ENCODE measurements at regions not wholly inside any gene's neighbourhood (a gene's known extent, or its start where the extent isn't known, plus 50 kb on each side); places are given as distances from the start of the nearest gene placed in this dataset.

DNA sequence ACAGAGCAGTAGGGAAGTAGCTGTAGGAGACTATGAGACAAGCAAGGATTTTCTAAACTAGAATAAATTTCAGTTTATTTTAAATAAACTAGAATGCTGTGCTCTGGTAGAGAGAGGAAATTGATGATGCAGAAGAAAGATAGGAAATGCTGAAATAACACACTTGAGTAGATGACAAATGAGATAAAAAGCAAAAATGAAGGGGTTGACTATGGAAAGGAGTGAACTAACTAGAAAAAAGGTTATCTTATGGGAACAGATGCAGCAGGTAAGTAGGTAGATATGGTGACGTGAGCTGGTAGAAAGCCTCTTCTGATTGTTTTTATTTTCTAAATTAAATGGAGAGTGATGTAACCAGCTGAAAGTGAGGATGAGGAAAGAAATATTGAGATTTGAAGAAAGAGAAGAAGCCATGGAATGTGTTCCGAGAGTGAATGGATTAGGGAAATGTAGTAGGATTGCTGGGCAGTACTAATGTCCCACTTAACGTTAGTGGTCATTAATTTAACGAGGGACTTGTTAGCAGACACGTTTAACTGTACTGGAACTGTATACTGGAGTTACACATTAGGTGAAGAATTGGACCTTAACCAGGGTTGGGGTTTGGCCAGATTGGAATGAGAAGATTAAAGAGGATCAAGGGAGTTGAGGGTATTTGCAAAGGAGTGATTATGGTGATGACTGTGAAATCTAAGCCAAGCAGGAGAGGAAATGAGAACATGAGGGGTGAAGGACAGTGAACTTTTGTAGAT lies 196.5 kb downstream of the TANC2 start:
- Histone ChIP-seq H3K27ac (no peak overlapping the region), H3K27me3 (ENCODE audit: insufficient read depth, low read depth) (no peaks in the 10 kb centered on the region), H3K4me3 (IDR thresholded peaks at IDR 0.05; ENCODE audit: insufficient read depth, low read depth, low read length) (no peak overlapping the region), H3K4me2 (no peak overlapping the region), H2AFZ (ENCODE audit: low read depth) (no peak overlapping the region), H3K36me3 (ENCODE audit: insufficient read depth) (no peaks in the 10 kb centered on the region), H3K4me1 (ENCODE audit: low read depth, poor library complexity, severe bottlenecking) (no peaks in the 10 kb centered on the region), H3K9ac (no peak overlapping the region), H3K79me2 (ENCODE audit: insufficient read depth, low read depth) (no peaks in the 10 kb centered on the region), H4K20me1 (ENCODE audit: insufficient read depth) (no peaks in the 10 kb centered on the region)
- TF ChIP-seq, protein P1, sequence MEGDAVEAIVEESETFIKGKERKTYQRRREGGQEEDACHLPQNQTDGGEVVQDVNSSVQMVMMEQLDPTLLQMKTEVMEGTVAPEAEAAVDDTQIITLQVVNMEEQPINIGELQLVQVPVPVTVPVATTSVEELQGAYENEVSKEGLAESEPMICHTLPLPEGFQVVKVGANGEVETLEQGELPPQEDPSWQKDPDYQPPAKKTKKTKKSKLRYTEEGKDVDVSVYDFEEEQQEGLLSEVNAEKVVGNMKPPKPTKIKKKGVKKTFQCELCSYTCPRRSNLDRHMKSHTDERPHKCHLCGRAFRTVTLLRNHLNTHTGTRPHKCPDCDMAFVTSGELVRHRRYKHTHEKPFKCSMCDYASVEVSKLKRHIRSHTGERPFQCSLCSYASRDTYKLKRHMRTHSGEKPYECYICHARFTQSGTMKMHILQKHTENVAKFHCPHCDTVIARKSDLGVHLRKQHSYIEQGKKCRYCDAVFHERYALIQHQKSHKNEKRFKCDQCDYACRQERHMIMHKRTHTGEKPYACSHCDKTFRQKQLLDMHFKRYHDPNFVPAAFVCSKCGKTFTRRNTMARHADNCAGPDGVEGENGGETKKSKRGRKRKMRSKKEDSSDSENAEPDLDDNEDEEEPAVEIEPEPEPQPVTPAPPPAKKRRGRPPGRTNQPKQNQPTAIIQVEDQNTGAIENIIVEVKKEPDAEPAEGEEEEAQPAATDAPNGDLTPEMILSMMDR (conservative IDR thresholded peaks at IDR 0.05; ENCODE audit: low read depth, low read length) = no peak

DNA sequence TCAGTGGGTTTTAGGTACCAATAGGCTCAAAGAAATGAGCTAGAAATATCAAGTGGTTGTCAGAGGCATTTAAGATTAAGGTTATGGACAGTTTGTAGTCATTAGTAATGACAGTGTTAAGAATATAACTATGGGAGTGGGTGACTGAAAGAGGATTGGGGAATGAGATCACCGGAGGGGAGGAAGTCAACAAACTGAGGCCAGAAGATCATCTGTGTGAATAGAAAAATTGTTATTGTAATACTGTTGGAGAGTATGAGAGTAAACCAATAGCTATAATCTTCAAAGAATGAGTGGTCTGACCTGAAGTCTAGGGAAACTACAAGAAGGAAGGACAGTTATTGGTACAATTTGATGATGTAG lies 197.1 kb downstream of the TANC2 start:
- H3K4me1 ChIP-seq (ENCODE audit: low read depth, poor library complexity, severe bottlenecking) = no peaks in the 10 kb centered on the region
- H3K4me2 ChIP-seq = no peak overlapping the region
- no peak overlapping the region for H3K9ac ChIP-seq
- H4K20me1 ChIP-seq (ENCODE audit: insufficient read depth) = no peaks in the 10 kb centered on the region
- H3K27ac ChIP-seq = no peak overlapping the region
- H3K36me3 ChIP-seq (ENCODE audit: insufficient read depth) = no peaks in the 10 kb centered on the region
- no peaks in the 10 kb centered on the region for H3K79me2 ChIP-seq (ENCODE audit: insufficient read depth, low read depth)
- no peaks in the 10 kb centered on the region for H3K27me3 ChIP-seq (ENCODE audit: insufficient read depth, low read depth)
- no peak overlapping the region for H3K4me3 ChIP-seq (IDR thresholded peaks at IDR 0.05; ENCODE audit: insufficient read depth, low read depth, low read length)
- H2AFZ ChIP-seq (ENCODE audit: low read depth) = no peak overlapping the region
- TF ChIP-seq, protein P1 (conservative IDR thresholded peaks at IDR 0.05; ENCODE audit: low read depth, low read length) = no peak

DNA sequence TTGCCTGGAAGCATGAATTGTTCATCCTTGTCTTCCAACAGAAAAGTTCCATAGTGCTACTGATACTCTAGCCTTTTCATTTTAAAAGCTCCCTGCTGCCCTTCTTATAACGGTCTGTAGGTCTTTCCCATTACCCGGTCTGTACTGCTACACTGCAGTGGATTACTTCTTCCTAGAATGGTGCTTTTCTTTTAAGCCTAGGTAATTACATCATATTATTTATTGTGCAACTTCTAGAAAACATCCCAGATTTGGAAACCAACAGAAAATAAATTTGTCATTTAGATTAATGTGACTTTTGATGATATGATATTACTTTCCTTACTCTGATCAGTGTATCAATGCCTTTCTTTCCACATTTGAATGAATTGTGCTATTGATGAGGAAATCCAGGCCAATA lies 199.4 kb downstream of the TANC2 start:
- no peak overlapping the region for H3K4me3 ChIP-seq (IDR thresholded peaks at IDR 0.05; ENCODE audit: insufficient read depth, low read depth, low read length)
- no peak overlapping the region for H3K27ac ChIP-seq
- H2AFZ ChIP-seq (ENCODE audit: low read depth) = no peak overlapping the region
- H3K27me3 ChIP-seq (ENCODE audit: insufficient read depth, low read depth) = no peaks in the 10 kb centered on the region
- no peaks in the 10 kb centered on the region for H3K79me2 ChIP-seq (ENCODE audit: insufficient read depth, low read depth)
- H3K4me1 ChIP-seq (ENCODE audit: low read depth, poor library complexity, severe bottlenecking) = no peaks in the 10 kb centered on the region
- no peak overlapping the region for H3K9ac ChIP-seq
- H4K20me1 ChIP-seq (ENCODE audit: insufficient read depth) = no peaks in the 10 kb centered on the region
- no peak overlapping the region for H3K4me2 ChIP-seq
- H3K36me3 ChIP-seq (ENCODE audit: insufficient read depth) = no peaks in the 10 kb centered on the region
- TF ChIP-seq, protein P1 (conservative IDR thresholded peaks at IDR 0.05; ENCODE audit: low read depth, low read length) = no peak

DNA sequence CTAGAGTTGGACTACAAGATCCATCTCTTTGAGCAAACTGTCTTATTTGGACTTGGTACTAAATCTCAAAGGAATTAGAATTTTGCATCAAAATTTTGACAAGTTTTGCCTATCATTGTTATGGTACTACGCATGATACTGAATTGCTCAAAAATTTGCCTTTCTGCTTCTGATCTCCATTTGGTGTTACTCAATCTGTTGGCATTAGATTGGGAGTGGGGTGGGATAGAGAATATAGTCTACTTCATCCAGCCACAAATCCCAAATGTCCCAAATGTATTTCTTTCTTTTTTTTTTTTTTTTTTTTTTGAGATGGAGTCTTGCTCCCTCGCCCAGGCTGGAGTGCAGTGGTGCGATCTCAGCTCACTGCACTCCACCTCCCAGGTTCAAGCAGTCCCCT lies 204.8 kb downstream of the TANC2 start:
- H3K4me1 ChIP-seq (ENCODE audit: low read depth, poor library complexity, severe bottlenecking) = no peaks in the 10 kb centered on the region
- H3K4me2 ChIP-seq = no peak overlapping the region
- no peaks in the 10 kb centered on the region for H3K36me3 ChIP-seq (ENCODE audit: insufficient read depth)
- no peaks in the 10 kb centered on the region for H3K79me2 ChIP-seq (ENCODE audit: insufficient read depth, low read depth)
- H4K20me1 ChIP-seq (ENCODE audit: insufficient read depth) = no peaks in the 10 kb centered on the region
- TF ChIP-seq, protein P1 (conservative IDR thresholded peaks at IDR 0.05; ENCODE audit: low read depth, low read length) = no peak
- H3K27me3 ChIP-seq (ENCODE audit: insufficient read depth, low read depth) = no peaks in the 10 kb centered on the region
- H3K9ac ChIP-seq = no peak overlapping the region
- H2AFZ ChIP-seq (ENCODE audit: low read depth) = no peak overlapping the region
- no peak overlapping the region for H3K27ac ChIP-seq
- no peak overlapping the region for H3K4me3 ChIP-seq (IDR thresholded peaks at IDR 0.05; ENCODE audit: insufficient read depth, low read depth, low read length)

Measured in KMS-11 (cell line).